Neural cell (in vitro differentiated cells): ENCODE measurements at regions not wholly inside any gene's neighbourhood (a gene's known extent, or its start where the extent isn't known, plus 50 kb on each side); places are given as distances from the start of the nearest gene placed in this dataset.

ENCODE experiments used
- H2AFZ ChIP-seq: fragments of 200-600, 300-800 bp; sonication (generic), shearing (Covaris generic); 2 replicates; pipeline ENCODE4 v1.6.0; 2014; ENCODE audit warnings: low read depth, mild to moderate bottlenecking, antibody characterized with exemption, low read length, moderate library complexity
- H3F3A ChIP-seq: fragments of 200-600 bp; shearing (Covaris generic); 2 replicates; pipeline ENCODE4 v1.6.1; 2016; ENCODE audit warnings: mild to moderate bottlenecking, moderate library complexity, mixed read lengths, antibody characterized with exemption, low read length; ENCODE audit not compliant: insufficient read depth, poor library complexity, severe bottlenecking
- H3K27ac ChIP-seq: fragments of 200-600, 300-800 bp; sonication (generic), shearing (Covaris generic); 2 replicates; pipeline ENCODE4 v1.5.1; 2014; ENCODE audit warnings: mild to moderate bottlenecking, low read length, moderate library complexity
- H3K27me3 ChIP-seq: fragments of 300-800, 200-600 bp; sonication (generic), shearing (Covaris generic); 2 replicates; pipeline ENCODE4 v1.6.0; 2014; ENCODE audit warnings: mild to moderate bottlenecking, low read depth, low read length, moderate library complexity; ENCODE audit not compliant: insufficient read depth
- H3K36me3 ChIP-seq: fragments of 300-800, 200-600 bp; sonication (generic), shearing (Covaris generic); 2 replicates; pipeline ENCODE4 v1.5.1; 2014; ENCODE audit warnings: mild to moderate bottlenecking, antibody characterized with exemption, low read length, moderate library complexity; ENCODE audit not compliant: insufficient read depth
- H3K4me2 ChIP-seq: fragments of 300-800, 200-600 bp; sonication (generic), shearing (Covaris generic); 2 replicates; pipeline ENCODE4 v1.6.0; 2014; ENCODE audit warnings: mild to moderate bottlenecking, low read length
- H3K4me3 ChIP-seq: fragments of 300-800, 200-600 bp; sonication (generic), shearing (Covaris generic); 2 replicates; pipeline ENCODE4 v1.5.1; 2014; ENCODE audit warnings: mild to moderate bottlenecking, low read length, moderate library complexity
- H3K79me2 ChIP-seq: fragments of 200-600 bp; shearing (Covaris generic); replicated peaks from 2 replicates; pipeline ENCODE4 v1.6.0; 2014; ENCODE audit warnings: mild to moderate bottlenecking, low read length, moderate library complexity; ENCODE audit not compliant: insufficient read depth
- H3K9ac ChIP-seq: fragments of 300-800, 200-600 bp; sonication (generic), shearing (Covaris generic); 2 replicates; pipeline ENCODE4 v1.6.1; 2016; ENCODE audit warnings: mild to moderate bottlenecking, low read length, mixed read lengths
- H3K9me2 ChIP-seq: fragments of 200-600 bp; shearing (Covaris generic); 2 replicates; pipeline ENCODE4 v1.6.1; 2016; ENCODE audit warnings: mild to moderate bottlenecking, low read length, mixed read lengths; ENCODE audit not compliant: insufficient read depth
- H3K9me3 ChIP-seq: fragments of 200-600, 300-800 bp; sonication (generic), shearing (Covaris generic); 2 replicates; pipeline ENCODE4 v1.6.1; 2016; ENCODE audit warnings: mild to moderate bottlenecking, mixed run types, low read length, moderate library complexity, mixed read lengths
- H4K20me1 ChIP-seq: fragments of 200-600 bp; shearing (Covaris generic); 2 replicates; pipeline ENCODE4 v1.6.1; 2016; ENCODE audit warnings: mild to moderate bottlenecking, mixed run types; ENCODE audit not compliant: insufficient read depth
- CTCF ChIP-seq: fragments of 450-650 bp; IDR thresholded peaks from 2 replicates; pipeline ENCODE4 v1.5.1; 2014; ENCODE audit warnings: antibody characterized with exemption, mild to moderate bottlenecking, moderate library complexity; ENCODE audit not compliant: poor library complexity, severe bottlenecking
- EP300 ChIP-seq: fragments of 450-650 bp; conservative IDR thresholded peaks from 2 replicates; pipeline ENCODE4 v1.6.1; 2014; ENCODE audit warnings: antibody characterized with exemption, mild to moderate bottlenecking, moderate library complexity; ENCODE audit not compliant: poor library complexity, severe bottlenecking
- EZH2 ChIP-seq: fragments of 200-600, 300-800 bp; shearing (Covaris generic), sonication (generic); IDR thresholded peaks from 2 replicates; pipeline ENCODE4 v1.6.1; 2014; ENCODE audit warnings: antibody characterized with exemption, low read length, borderline replicate concordance, mild to moderate bottlenecking; ENCODE audit not compliant: insufficient read depth, poor library complexity, severe bottlenecking
- MXI1 ChIP-seq: fragments of 450-650 bp; conservative IDR thresholded peaks from 2 replicates; pipeline ENCODE4 v1.6.1; 2014; ENCODE audit warnings: antibody characterized with exemption, mild to moderate bottlenecking; ENCODE audit not compliant: poor library complexity, severe bottlenecking
- POLR2AphosphoS5 ChIP-seq: IDR thresholded peaks from 2 replicates; pipeline ENCODE4 v1.6.1; 2012
- RAD21 ChIP-seq: fragments of 450-650 bp; conservative IDR thresholded peaks from 2 replicates; pipeline ENCODE4 v1.6.1; 2014; ENCODE audit warnings: antibody characterized with exemption, mild to moderate bottlenecking, moderate library complexity
- REST ChIP-seq: IDR thresholded peaks from 2 replicates; pipeline ENCODE4 v1.6.1; 2012; ENCODE audit warnings: borderline replicate concordance
- SMC3 ChIP-seq: fragments of 450-650 bp; conservative IDR thresholded peaks from 2 replicates; pipeline ENCODE4 v1.6.1; 2014; ENCODE audit warnings: antibody characterized with exemption, mild to moderate bottlenecking, moderate library complexity; ENCODE audit not compliant: poor library complexity
- TAF1 ChIP-seq: IDR thresholded peaks from 2 replicates; pipeline ENCODE4 v1.6.1; 2012; ENCODE audit warnings: low read depth

- no peaks in the 10 kb centered on the region for H3F3A ChIP-seq
- TF ChIP-seq TAF1 (no peak), RAD21 (no peak), EZH2 (no peak), POLR2AphosphoS5 (no peak), SMC3 (no peak), MXI1 (no peak), REST (no peak), CTCF (no peak), EP300 (no peak)
- H3K27ac ChIP-seq = no peak overlapping the region
- no peaks in the 10 kb centered on the region for H4K20me1 ChIP-seq
- H3K9me3 ChIP-seq = no peaks in the 10 kb centered on the region
- no peak overlapping the region for H2AFZ ChIP-seq
- no peak overlapping the region for H3K4me2 ChIP-seq
- no peak overlapping the region for H3K4me3 ChIP-seq
- no peaks in the 10 kb centered on the region for H3K79me2 ChIP-seq
- H3K36me3 ChIP-seq = no peaks in the 10 kb centered on the region
- no peaks in the 10 kb centered on the region for H3K27me3 ChIP-seq
- no peaks in the 10 kb centered on the region for H3K9me2 ChIP-seq
- H3K9ac ChIP-seq = no peak overlapping the region
Observed at GRCh38 chr1:9477535-9477934, 61.7 kb upstream of the SLC25A33 start.

GRCh38 chr1:9478021-9478420 lies 61.2 kb upstream of the SLC25A33 start:
- no peak overlapping the region for H3K27ac ChIP-seq
- H3K27me3 ChIP-seq = no peaks in the 10 kb centered on the region
- no peaks in the 10 kb centered on the region for H3F3A ChIP-seq
- no peaks in the 10 kb centered on the region for H3K79me2 ChIP-seq
- H3K9ac ChIP-seq = no peak overlapping the region
- H4K20me1 ChIP-seq = no peaks in the 10 kb centered on the region
- no peaks in the 10 kb centered on the region for H3K36me3 ChIP-seq
- no peaks in the 10 kb centered on the region for H3K9me2 ChIP-seq
- H3K4me3 ChIP-seq = no peak overlapping the region
- no peak for TF ChIP-seq CTCF
- no peak for TF ChIP-seq EP300
- no peak for TF ChIP-seq MXI1
- TF ChIP-seq TAF1 = no peak
- TF ChIP-seq POLR2AphosphoS5 = no peak
- TF ChIP-seq REST = no peak
- no peak for TF ChIP-seq EZH2
- no peak for TF ChIP-seq RAD21
- TF ChIP-seq SMC3 = no peak
- H3K4me2 ChIP-seq = no peak overlapping the region
- no peaks in the 10 kb centered on the region for H3K9me3 ChIP-seq
- H2AFZ ChIP-seq = no peak overlapping the region
